ENCODE measurements at regions not wholly inside any gene's neighbourhood (a gene's known extent, or its start where the extent isn't known, plus 50 kb on each side); places are given as distances from the start of the nearest gene placed in this dataset.

DNA sequence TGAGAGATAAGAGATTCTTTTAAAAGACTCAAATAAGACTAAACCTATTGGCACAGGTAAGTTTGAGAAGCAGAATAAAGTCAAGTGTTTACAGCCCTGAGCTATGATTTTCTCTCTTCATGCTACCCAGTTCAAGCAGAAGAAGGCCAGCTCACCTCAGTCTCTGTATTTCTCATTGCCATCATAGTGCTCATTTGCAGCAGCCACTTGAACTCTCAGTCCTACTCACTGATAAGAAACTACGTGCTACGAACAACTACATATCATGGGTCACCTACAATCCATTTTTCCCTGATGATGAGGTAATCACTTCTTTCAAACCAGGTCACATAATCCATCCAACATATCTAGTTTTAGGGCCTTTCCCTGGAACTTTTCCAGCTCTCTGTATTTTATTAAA is 617.5 kb downstream of the JRKL start:
- TF ChIP-seq, protein P1, sequence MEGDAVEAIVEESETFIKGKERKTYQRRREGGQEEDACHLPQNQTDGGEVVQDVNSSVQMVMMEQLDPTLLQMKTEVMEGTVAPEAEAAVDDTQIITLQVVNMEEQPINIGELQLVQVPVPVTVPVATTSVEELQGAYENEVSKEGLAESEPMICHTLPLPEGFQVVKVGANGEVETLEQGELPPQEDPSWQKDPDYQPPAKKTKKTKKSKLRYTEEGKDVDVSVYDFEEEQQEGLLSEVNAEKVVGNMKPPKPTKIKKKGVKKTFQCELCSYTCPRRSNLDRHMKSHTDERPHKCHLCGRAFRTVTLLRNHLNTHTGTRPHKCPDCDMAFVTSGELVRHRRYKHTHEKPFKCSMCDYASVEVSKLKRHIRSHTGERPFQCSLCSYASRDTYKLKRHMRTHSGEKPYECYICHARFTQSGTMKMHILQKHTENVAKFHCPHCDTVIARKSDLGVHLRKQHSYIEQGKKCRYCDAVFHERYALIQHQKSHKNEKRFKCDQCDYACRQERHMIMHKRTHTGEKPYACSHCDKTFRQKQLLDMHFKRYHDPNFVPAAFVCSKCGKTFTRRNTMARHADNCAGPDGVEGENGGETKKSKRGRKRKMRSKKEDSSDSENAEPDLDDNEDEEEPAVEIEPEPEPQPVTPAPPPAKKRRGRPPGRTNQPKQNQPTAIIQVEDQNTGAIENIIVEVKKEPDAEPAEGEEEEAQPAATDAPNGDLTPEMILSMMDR (IDR thresholded peaks at IDR 0.05) = no peak
- no peak for TF ChIP-seq POLR2A (IDR thresholded peaks at IDR 0.05)
- no peak for TF ChIP-seq POLR2AphosphoS5 (IDR thresholded peaks at IDR 0.05)
- TF ChIP-seq EP300 (IDR thresholded peaks at IDR 0.05) = no peak

Data from sigmoid colon (tissue), 4 donors.